GM19438 (cell line): ENCODE measurements at regions not wholly inside any gene's neighbourhood (a gene's known extent, or its start where the extent isn't known, plus 50 kb on each side); places are given as distances from the start of the nearest gene placed in this dataset.

Experiments
- ATAC-seq: cut with Tn5 transposase; IDR thresholded peaks from one replicate; pipeline ENCODE4 v1.9.1; 2021; ENCODE audit warnings: low read depth; ENCODE audit not compliant: unreplicated experiment

DNA sequence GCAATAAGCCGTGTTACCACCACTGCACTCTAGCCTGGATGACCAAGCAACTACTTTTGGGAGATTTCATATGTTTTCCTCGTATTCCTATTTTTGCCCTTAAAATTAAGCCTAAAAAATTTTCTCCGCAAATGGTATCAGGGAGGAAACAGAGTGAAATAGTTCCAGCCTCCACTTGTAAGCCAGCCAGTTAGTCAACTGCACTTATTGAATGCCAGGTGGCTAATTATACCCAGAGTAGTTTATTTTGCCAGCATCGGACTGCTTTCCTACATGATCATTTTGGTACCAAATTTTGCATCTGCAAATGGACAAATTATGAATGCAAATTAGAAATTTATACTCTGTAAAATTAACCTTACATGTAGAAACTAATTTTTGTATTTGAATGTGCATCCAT lies 90.2 kb upstream of the ARHGAP28 start:
- ATAC-seq: no peak

DNA sequence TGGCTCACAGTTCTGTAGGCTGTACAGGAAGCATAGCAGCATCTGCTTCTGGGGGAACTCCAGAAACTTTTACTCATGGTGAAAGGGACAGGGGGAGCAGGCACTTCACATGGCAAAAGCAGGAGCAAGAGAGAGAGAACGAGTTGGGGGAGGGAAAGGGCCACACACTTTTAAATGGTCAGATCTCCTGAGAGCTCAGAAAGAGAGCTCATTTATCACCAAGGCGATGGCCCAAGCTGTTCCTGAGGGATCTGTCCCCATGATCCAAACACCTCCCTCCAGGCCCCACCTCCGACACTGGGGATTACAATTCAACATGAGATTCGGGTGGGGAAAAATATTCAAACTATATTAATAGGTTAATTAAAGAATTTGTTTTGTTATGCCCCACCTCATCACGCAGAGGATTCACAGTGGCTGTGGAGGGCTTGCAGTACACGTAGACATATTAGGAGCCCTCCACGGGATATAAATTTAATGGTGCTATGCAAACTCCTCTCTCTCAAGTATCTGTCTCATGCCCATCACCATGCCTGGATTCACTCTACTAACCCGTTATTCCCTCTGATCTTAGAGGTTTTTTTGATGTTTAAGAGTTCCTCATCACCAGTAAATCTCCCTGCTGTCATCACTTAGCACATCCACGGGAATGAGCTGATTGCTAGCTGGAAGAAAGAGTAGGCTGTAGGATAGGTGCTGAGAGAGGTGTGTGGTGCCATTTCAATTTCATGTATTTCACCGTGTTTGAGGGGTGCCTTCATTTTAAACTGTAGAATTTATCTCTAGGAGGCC lies 84.5 kb upstream of the ARHGAP28 start:
- ATAC-seq: no peak

DNA sequence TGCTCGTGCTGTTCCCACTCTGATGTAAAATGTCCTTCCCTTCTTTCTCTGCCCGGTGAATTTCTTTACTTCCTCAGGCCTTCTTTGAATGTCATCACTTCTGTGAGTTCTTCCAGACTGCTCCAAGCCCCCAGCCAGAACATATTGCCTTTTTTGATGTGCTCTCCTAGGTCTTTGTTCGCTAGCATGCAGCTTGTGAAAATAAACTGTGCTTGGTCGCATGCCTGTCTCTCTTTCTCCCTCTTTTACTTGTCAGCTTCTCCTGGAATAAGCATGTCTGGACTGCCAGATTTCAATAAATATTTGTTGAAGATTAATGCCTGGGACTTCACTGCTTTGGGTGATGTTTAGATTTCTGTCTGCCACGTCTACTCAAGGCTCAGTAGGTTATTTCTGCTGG lies 82.7 kb upstream of the ARHGAP28 start:
- ATAC-seq: no peak

DNA sequence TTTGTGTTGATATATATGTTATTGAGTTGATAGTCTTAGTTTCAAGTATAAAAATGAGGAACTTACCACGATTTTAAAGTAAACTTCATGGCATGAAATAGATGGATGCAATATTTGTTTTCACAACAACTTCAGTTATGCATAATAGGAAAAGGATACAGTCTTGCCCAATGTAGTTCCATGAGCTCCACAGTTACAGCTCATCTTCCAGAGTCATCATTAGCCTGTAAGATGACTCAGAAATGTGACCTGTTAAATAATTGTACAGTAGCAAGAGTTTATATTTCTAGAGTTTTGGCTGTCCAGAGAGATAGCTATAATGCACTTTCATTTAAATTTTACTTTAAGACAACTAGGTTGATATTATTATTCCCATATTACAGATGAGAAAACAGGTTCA lies 80.9 kb upstream of the ARHGAP28 start:
- ATAC-seq: no peak

DNA sequence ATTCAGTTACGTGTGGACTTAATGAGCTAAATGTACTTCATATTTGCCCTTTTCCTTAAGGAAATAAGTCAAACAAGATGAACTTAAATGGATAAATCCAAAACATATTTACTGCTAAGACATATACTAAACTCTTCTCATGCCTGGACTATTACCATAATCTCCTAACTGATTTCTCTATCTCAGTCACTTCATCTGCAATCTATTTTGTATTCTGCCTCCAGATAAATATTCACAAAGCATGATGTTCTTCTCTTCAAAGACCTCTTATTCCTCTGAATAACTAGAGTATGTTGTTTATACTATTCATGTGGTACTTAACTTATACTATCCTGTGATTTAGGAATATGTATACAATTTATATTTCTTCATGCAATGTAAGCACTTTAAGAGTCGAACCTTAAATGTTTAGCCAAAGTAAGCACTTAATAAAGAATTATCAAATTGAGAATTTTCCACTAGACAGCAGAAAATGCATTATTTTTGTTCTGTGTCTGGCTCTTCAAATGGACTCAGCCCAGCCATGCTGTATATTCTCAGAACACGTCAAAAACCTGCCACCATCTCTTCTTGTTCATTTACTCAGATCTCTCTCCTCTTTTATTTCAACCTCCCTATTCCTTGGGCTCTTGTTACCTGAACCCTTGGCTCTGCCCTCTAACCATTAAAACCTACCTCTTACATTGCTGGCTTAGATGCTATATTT lies 79.9 kb upstream of the ARHGAP28 start:
- ATAC-seq: no peak

DNA sequence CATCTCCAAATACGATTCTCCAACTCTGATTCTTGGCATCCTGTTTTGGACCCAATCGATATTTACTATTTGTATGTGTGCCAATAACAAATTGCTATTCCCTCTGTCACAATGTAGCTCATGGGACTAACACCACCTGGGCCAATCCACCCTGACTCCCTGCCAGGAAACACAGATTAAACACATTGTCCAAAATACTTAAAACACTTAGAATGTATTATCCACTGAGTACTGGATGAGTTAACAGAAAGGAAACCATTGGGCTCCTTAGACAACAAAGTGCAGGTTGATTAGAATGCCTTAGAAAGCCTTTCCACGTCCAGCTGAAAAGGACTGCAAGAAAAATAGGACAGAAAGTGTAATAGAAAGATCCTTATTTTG lies 79.4 kb upstream of the ARHGAP28 start:
- no peak for ATAC-seq

DNA sequence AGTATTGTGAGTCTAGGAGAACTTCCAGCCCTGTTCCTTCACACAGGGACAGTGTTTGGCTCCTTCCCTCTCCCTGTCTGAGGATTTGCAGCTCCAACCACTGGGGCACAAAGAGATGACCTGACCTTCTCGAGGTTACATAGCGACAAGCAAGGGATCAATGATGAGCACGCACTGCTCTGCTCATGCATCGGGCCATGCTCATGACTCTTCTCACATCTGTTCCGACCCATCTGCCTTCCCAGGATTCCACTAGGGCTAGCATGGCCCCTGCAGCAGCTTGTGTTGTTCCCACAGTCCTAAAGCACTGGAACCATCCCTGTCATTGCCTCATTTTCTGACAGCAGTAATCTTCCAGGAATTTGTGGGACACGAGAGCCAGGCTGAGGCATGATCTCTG lies 78.8 kb upstream of the ARHGAP28 start:
- ATAC-seq: no peak

DNA sequence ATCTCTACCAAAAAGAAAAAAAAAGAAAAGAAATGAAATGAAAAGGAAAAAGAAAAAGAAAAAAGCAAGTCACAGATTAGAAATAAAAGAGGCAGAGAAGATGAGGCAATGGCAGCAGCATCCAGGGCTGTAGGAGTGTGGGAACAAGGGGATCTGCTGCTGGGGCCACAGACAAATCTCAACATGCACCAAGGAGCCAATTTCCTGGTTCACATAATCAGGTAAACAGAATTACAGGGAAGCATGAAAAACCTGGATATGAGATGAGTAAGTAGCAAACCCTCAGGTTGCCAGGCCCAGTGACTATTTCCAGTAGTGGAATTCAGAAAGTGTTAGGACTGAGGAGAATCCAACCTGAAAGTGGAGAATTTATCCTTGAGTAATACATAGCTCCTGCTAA lies 77.4 kb upstream of the ARHGAP28 start:
- ATAC-seq: no peak

DNA sequence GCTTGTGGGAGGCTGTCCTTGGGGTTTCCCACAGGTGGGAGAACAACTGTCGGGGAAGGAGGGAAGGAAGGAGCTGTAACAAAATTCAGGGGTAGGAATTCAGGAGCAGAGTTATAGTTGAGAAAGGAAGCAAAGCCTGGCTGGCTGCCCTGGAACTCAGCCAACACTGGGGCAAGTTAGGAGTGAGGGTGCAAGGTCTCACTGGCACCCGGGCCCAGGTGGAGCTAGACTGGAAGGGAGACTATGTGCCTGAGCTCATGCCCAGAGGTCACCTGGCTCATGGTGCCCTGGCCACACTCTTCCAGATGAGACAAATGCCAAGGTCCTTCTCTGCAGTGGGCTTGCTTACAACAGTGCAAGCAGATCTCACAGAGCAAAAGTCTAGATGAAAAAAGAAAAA lies 75.6 kb upstream of the ARHGAP28 start:
- no peak for ATAC-seq

DNA sequence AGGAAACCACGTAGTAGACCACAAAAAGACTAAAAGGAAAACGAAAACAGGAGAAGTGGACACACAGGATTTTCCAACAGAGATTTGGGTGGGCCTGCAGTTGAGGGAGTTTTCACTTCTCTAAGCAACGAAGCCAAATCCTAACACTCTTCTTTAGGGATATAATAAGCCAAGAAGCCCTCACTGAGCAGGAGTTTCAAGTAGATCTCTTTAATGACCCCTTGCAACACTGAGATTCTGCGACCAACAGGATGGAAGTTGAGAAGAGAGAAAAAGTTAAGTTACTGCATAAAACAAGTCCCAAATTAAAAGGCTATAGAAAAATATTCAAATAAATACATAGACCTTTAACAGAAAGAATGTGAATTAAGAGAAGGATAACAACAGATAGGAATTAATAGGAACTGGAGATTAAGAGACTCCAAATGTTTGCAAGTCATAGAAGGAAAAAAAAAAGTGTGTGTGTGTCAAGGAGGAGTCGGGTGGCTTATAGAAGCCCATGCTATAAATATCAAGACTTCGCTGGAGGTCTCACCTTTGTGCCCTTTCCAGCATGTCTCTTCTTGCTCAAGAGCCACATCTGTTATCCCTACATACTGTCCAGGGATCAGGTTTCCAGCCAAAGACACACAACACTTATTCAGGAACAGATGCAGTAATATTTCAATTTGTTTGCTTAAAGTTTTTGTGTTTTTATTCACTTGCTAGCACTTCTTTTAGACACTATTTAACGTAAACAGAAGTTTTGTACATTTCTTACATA lies 69.4 kb upstream of the ARHGAP28 start:
- no peak for ATAC-seq

DNA sequence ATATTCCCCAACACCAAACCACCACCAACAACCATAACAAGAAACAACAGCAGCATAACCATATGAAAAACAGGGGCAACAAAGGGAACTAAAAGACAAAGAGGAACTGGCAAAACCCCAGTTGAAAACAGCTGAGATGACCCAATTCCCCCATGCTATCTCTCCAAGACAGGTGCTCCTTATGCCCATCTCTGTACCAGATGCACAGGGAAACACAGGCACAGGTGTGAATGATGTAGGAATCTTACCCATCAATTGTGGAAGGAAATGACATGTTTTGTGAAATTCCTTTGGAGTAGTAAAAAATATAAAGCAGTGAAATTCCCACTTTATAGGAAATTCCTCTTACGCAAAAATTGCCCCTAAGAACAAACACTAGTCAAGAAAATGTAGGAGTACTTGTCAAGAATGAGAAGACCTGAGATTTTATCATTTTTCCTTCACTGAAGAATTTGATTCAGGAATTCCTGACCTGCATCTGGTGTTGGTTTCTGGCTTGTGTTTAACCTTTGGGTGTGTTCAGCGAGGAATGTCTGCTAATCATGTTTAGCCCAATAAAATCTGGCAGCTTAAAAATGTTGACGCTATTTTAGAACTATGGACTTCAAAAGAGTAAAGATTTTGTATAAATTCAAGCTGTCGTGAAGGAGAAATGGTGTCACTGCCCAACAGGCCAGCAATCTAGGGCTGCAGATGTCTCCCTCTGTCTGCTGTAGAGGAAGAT lies 67.7 kb upstream of the ARHGAP28 start:
- no peak for ATAC-seq

DNA sequence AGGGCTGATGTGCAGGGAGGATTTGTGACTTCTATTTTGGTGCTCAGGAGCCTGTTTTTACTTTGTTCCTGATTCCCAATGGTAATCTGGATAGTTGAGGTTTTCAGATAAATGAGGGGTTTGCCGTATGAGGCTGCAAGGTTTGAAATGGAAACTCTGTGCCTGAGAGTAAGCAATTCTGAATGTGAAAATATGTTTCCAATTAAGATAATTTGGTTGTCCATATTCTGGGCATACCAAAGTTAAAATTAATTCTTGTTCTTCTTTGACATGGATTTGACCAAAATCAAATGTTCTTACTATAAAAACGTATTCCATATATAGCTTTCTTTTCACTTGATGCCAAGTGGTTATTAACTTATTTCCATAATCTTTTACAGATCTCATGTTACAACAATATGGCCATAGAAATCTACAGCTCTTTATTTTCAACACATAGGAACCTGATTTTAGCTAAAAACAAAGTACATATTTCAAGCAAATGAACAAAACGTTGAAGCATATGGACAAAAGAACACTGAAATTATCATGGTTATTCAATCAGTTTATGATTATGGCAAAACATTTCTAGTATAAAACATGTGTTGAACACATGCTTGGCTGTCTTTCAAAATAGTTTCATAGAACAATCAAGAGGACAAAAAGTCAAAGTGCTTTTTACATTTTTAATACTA lies 63.4 kb upstream of the ARHGAP28 start:
- no peak for ATAC-seq

DNA sequence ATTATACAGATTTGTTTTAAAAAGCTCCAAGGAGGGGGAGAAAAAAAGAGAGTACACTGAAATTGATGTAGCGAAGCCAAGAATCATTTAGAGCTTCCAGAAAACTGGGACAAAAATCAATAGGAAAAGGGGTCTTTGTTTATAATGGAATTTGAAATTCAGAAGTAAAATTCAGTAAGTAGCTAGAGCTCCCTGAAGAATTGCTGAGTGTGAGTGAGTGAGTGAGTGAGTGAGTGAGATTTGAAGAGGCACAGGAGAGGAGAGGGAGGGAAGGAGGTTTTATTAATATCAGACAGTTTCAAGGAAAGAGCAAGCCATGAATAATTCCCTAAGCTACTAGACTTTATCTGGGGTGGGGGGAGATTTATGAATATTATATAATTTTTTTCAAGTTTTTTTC lies 60.7 kb upstream of the ARHGAP28 start:
- ATAC-seq: no peak

DNA sequence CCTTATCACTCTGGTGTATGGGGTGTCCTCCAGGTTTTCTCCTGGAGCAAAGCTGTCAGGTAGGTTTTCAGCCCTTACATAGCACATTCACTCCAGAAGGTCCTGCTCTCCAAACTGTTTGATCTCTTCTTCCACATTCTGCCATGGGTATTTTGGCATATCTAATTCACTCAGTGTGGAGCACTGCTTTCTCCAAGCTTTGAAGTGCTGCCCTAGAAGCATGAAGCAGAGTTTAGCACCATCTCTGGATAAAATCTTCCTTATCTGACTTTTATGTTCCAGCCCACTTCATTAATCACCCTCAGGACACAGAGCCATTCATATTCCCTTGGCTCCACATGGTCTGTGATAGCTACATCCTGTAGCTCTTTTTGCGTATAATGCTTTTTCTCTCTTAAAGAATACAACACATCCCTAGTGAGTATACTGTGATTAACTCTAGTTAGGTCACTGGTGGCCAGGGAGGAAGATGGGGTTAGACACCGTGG lies 56.7 kb upstream of the ARHGAP28 start:
- ATAC-seq: no peak

DNA sequence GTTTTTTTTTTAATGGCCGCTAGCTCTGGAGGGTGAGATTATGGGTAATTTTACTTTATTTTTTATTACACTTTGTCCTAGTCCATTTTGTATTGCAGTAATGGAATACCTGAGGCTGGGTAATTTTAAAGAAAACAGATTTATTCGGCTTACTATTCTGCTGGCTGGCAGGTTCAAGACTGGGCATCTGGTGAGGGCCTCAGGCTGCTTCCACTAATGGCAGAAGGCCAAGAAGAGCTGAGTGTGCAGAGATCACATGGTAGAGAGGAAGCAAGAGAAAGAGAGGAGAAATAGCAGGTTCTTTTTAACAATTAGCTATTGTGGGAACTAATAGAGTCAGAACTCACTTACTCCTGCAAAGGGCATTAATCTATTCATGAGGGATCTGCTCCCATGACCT lies 52.4 kb upstream of the ARHGAP28 start:
- ATAC-seq: no peak

DNA sequence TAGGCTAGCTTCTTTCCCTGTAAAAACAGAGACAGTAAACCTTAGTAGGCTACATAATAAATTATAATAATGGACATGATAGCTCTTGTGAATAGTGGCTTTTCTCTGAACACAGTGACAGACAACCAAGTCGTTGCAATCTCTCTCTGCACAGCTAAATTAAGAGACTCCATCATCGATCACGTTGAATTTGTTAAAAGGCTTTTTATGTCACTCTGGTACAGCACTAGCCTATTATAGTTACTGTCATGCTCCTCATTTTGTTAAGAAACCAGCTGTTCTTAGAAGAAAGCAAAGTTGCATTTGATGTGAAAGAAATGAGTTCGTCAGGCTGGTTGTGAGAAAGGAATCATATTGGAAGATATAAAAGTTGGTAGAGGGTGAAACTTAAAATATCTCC lies 50.3 kb upstream of the ARHGAP28 start:
- no peak for ATAC-seq
